Neutrophil (primary cell): ENCODE measurements at regions not wholly inside any gene's neighbourhood (a gene's known extent, or its start where the extent isn't known, plus 50 kb on each side); places are given as distances from the start of the nearest gene placed in this dataset.

Experiments used
- H3K27ac ChIP-seq: fragments of 200-600 bp; sonication (generic); 2 replicates; pipeline ENCODE4 v1.5.1; 2016; ENCODE audit warnings: mild to moderate bottlenecking, moderate library complexity
- H3K27me3 ChIP-seq: fragments of 200-600 bp; sonication (generic); 2 replicates; pipeline ENCODE4 v1.6.0; 2016; ENCODE audit warnings: mild to moderate bottlenecking
- H3K36me3 ChIP-seq: fragments of 200-600 bp; sonication (generic); 2 replicates; pipeline ENCODE4 v1.5.1; 2017
- H3K4me1 ChIP-seq, 2 experiments: fragments of 200-600 bp in 1 of 2; sonication (generic) in 1 of 2; 1 replicate in 1 of 2; 2 replicates in 1 of 2; pipeline versions ENCODE4 v1.5.1 to v1.6.1; 2013 to 2016; ENCODE audit warnings: low read depth in 1 of 2, low read length in 1 of 2, mild to moderate bottlenecking in 1 of 2, moderate library complexity in 1 of 2; ENCODE audit not compliant: control insufficient read depth in 1 of 2, insufficient read depth in 1 of 2
- H3K4me3 ChIP-seq, 2 experiments: fragments of 200-600 bp in 1 of 2; sonication (generic) in 1 of 2; 1 replicate in 1 of 2; 2 replicates in 1 of 2; pipeline ENCODE4 v1.5.1; 2013 to 2016; ENCODE audit warnings: low read depth in 1 of 2, low read length in 1 of 2, mild to moderate bottlenecking in 1 of 2, moderate library complexity in 1 of 2
- H3K9me3 ChIP-seq: fragments of 200-600 bp; sonication (generic); 2 replicates; pipeline ENCODE4 v1.5.1; 2016
- TF ChIP-seq, protein P1 (sequence below): fragments of 200-600 bp; sonication (generic); IDR thresholded peaks from 2 replicates; pipeline ENCODE4 v1.5.1; 2016; ENCODE audit warnings: antibody characterized with exemption

GRCh38 chr4:23232987-23233386 is 540.2 kb downstream of the GBA3 start:
- Histone ChIP-seq H3K27ac (no peak overlapping the region), H3K9me3 (no peaks in the 10 kb centered on the region), H3K4me3 (no peak overlapping the region), H3K27me3 (no peaks in the 10 kb centered on the region), H3K4me1 (peaks cover 11 to 13% of the 10 kb centered on the region in 2 experiments), H3K36me3 (no peaks in the 10 kb centered on the region)
- TF ChIP-seq, protein P1, sequence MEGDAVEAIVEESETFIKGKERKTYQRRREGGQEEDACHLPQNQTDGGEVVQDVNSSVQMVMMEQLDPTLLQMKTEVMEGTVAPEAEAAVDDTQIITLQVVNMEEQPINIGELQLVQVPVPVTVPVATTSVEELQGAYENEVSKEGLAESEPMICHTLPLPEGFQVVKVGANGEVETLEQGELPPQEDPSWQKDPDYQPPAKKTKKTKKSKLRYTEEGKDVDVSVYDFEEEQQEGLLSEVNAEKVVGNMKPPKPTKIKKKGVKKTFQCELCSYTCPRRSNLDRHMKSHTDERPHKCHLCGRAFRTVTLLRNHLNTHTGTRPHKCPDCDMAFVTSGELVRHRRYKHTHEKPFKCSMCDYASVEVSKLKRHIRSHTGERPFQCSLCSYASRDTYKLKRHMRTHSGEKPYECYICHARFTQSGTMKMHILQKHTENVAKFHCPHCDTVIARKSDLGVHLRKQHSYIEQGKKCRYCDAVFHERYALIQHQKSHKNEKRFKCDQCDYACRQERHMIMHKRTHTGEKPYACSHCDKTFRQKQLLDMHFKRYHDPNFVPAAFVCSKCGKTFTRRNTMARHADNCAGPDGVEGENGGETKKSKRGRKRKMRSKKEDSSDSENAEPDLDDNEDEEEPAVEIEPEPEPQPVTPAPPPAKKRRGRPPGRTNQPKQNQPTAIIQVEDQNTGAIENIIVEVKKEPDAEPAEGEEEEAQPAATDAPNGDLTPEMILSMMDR = no peak

DNA sequence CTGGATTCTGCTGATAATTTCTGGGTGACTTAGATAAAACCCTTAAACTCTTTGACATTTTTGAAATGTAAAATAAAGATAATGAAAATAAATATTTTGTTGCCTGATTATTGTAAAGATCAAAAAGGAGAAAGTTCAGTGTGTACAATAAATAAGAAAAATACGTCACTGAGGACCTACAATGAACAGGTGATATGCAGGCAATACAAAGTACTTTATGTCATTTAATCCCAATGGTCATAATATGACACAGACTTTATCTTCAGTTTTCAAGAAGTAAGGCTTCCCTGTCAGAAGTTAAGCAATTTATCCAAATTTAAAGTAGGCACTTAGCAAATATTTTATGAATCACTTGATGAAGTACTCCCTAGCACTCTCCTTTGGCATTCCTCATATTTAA is 532.8 kb downstream of the GBA3 start:
- Histone ChIP-seq H3K4me1 (peaks cover 9% of the 10 kb centered on the region in 2 experiments), H3K4me3 (no peak overlapping the region), H3K27me3 (no peaks in the 10 kb centered on the region), H3K27ac (no peak overlapping the region), H3K36me3 (no peaks in the 10 kb centered on the region), H3K9me3 (no peaks in the 10 kb centered on the region)
- TF ChIP-seq, protein P1 = no peak

- no peak overlapping the region for H3K4me3 ChIP-seq
- TF ChIP-seq, protein P1 = no peak
- no peaks in the 10 kb centered on the region for H3K36me3 ChIP-seq
- peaks cover 2 to 5% of the 10 kb centered on the region in 2 experiments for H3K4me1 ChIP-seq
- H3K27me3 ChIP-seq = no peaks in the 10 kb centered on the region
- no peak overlapping the region for H3K27ac ChIP-seq
- H3K9me3 ChIP-seq = no peaks in the 10 kb centered on the region
These were observed 532.1 kb downstream of the GBA3 start for GRCh38 chr4:23224684-23225420.

GRCh38 chr4:23220911-23221310 is 528.2 kb downstream of the GBA3 start:
- no peaks in the 10 kb centered on the region for H3K4me1 ChIP-seq
- no peak overlapping the region for H3K27ac ChIP-seq
- TF ChIP-seq, protein P1 = no peak
- H3K9me3 ChIP-seq = no peaks in the 10 kb centered on the region
- no peaks in the 10 kb centered on the region for H3K27me3 ChIP-seq
- no peak overlapping the region for H3K4me3 ChIP-seq
- H3K36me3 ChIP-seq = no peaks in the 10 kb centered on the region

DNA sequence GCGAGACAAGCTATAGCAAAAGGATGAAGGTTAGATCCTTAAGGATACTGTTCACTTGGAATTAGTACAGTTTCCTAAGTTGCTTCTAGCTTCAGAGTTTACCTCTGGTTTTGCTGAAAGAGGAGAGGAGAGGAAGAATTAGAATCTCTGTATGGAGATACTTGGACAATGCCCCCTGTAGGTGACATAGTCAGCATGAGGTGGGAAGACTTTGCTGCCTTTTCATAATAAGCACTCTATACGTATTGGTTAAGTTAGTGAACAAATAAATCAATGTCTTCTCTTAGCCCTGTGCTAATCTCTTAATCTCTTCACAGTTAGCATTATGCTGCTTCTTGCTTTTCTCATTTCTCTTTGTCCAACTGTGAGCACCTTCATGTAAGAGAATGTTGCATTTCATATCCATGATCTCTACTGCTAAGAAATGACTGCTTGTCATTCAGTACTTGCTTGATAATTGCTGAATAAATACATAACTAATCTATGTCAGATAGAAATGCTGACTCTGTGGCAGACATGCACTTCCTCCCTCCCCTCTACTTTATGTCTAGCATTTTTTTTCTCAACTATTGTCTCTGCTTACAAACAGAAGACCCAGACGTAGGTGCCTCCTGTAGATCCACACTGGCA is 527.2 kb downstream of the GBA3 start:
- H3K9me3 ChIP-seq = no peaks in the 10 kb centered on the region
- no peak overlapping the region for H3K4me3 ChIP-seq
- H3K27ac ChIP-seq = no peak overlapping the region
- no peaks in the 10 kb centered on the region for H3K27me3 ChIP-seq
- no peaks in the 10 kb centered on the region for H3K4me1 ChIP-seq
- no peaks in the 10 kb centered on the region for H3K36me3 ChIP-seq
- TF ChIP-seq, protein P1 = no peak
